ENCODE measurements at regions not wholly inside any gene's neighbourhood (a gene's known extent, or its start where the extent isn't known, plus 50 kb on each side); places are given as distances from the start of the nearest gene placed in this dataset.

DNA sequence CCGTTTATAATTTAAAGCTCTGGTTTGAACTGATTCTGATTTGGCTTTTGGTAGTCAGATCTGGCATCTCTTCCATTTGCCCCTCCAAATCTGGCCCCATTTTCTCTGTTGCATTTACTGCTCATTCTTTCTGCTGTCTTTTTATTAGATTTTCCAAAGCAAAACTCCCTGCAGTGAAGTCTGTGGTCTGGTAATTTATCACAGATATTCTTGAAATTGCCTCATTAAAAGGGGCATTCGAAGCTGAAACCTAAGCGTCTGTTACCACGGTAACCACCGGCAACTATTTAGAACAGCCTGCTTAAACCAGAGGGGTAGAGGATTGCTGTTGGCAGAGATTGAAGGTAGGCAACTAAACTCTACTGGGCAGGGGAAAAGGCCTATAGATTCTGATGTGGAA is 111.5 kb upstream of the UPP2 start:
- TF ChIP-seq EZH2 (IDR thresholded peaks at IDR 0.05) (no peak), POLR2AphosphoS5 (IDR thresholded peaks at IDR 0.05; ENCODE audit: borderline replicate concordance, low read depth, low read length) (peak; percentile 43; the same call in 1 of the 2 replicates), FOXP2 (optimal IDR thresholded peaks at IDR 0.05; ENCODE audit: control extremely low read depth, extremely low read length, insufficient read depth) (peak; percentile 88)

Data from SK-N-MC (cell line).